IMR-90 (cell line): ENCODE measurements at regions not wholly inside any gene's neighbourhood (a gene's known extent, or its start where the extent isn't known, plus 50 kb on each side); places are given as distances from the start of the nearest gene placed in this dataset.

Source experiments
- ATAC-seq: fragments of 200-7000 bp; cut with Tn5 transposase; 2 replicates; pipeline ENCODE4 v1.9.1; 2020; ENCODE audit warnings: low read depth, mild to moderate bottlenecking, moderate library complexity
- BruUV-seq: library from RNA; stranded (reverse); fragments of 400-500 nt; replicated peaks from 2 replicates; lab custom pipeline; 2021; lab: Mats Ljungman, UMichigan
- CTCF ChIA-PET: fragments of 300-600 bp; formaldehyde crosslinking; extraction: SDS; loops from one replicate; lab custom pipeline; 2021; ENCODE audit warnings: antibody characterized with exemption; lab: Yijun Ruan, JAX
- POLR2A ChIA-PET: fragments of 300-600 bp; sonication (Branson Sonifier 250); formaldehyde crosslinking; loops from one replicate; lab custom pipeline; 2022; ENCODE audit warnings: antibody characterized with exemption; ENCODE audit not compliant: unreplicated experiment; lab: Charles Lee
- DNase-seq: peaks from one replicate; pipeline ENCODE4 v3.0.0; 2013
- H2AFZ ChIP-seq: replicated peaks from 2 replicates; pipeline ENCODE3; 2013; ENCODE audit warnings: low read length, mild to moderate bottlenecking; ENCODE audit not compliant: poor library complexity
- H2AK5ac ChIP-seq: 2 replicates; pipeline ENCODE4 v1.6.1; 2013; ENCODE audit warnings: low read depth, low read length, inconsistent platforms
- H2AK9ac ChIP-seq: replicated peaks from 2 replicates; pipeline ENCODE3; 2013; ENCODE audit warnings: mild to moderate bottlenecking, low read depth, low read length, moderate library complexity; ENCODE audit not compliant: poor library complexity
- H2BK120ac ChIP-seq: 2 replicates; pipeline ENCODE4 v1.6.1; 2013; ENCODE audit warnings: low read depth, low read length, inconsistent platforms
- H2BK15ac ChIP-seq: 3 replicates; pipeline ENCODE4 v1.6.1; 2013; ENCODE audit warnings: low read depth, low read length, inconsistent platforms
- H2BK20ac ChIP-seq: 2 replicates; pipeline ENCODE4 v1.6.1; 2013; ENCODE audit warnings: low read depth, mild to moderate bottlenecking, inconsistent platforms, low read length, moderate library complexity
- H2BK5ac ChIP-seq: 2 replicates; pipeline ENCODE4 v1.6.1; 2013; ENCODE audit warnings: mild to moderate bottlenecking, low read depth, low read length, inconsistent platforms; ENCODE audit not compliant: poor library complexity, severe bottlenecking
- H3K14ac ChIP-seq: replicated peaks from 2 replicates; pipeline ENCODE4 v1.6.1; 2013; ENCODE audit warnings: low read depth, low read length, inconsistent platforms
- H3K18ac ChIP-seq: 2 replicates; pipeline ENCODE4 v1.6.1; 2013; ENCODE audit warnings: low read depth, low read length, control low read depth
- H3K23ac ChIP-seq: 2 replicates; pipeline ENCODE4 v1.6.1; 2013; ENCODE audit warnings: low read depth, low read length, inconsistent platforms
- H3K27ac ChIP-seq: 2 replicates; pipeline ENCODE4 v1.5.1; 2013; ENCODE audit warnings: mild to moderate bottlenecking, control low read depth, low read length; ENCODE audit not compliant: insufficient read depth
- H3K27me3 ChIP-seq: 2 replicates; pipeline ENCODE4 v1.6.1; 2013; ENCODE audit warnings: low read length; ENCODE audit not compliant: control insufficient read depth, insufficient read depth
- H3K36me3 ChIP-seq: 2 replicates; pipeline ENCODE4 v1.6.1; 2013; ENCODE audit warnings: low read length, mixed read lengths; ENCODE audit not compliant: control insufficient read depth, insufficient read depth
- H3K4ac ChIP-seq: 2 replicates; pipeline ENCODE4 v1.6.1; 2013; ENCODE audit warnings: low read depth, low read length, inconsistent platforms
- H3K4me1 ChIP-seq: 2 replicates; pipeline ENCODE4 v1.6.1; 2013; ENCODE audit warnings: low read length, mixed read lengths; ENCODE audit not compliant: control insufficient read depth, insufficient read depth
- H3K4me2 ChIP-seq: 2 replicates; pipeline ENCODE4 v1.6.1; 2013; ENCODE audit warnings: low read depth, mild to moderate bottlenecking, control low read depth, low read length, moderate library complexity
- H3K4me3 ChIP-seq: 2 replicates; pipeline ENCODE4 v1.5.1; 2013; ENCODE audit warnings: low read depth, mild to moderate bottlenecking, control low read depth, low read length, moderate library complexity; ENCODE audit not compliant: insufficient read depth
- H3K56ac ChIP-seq: 2 replicates; pipeline ENCODE4 v1.6.1; 2013; ENCODE audit warnings: low read length, inconsistent platforms; ENCODE audit not compliant: insufficient read depth; ENCODE audit errors: extremely low read depth
- H3K79me1 ChIP-seq, 2 experiments: 2 replicates each; pipeline ENCODE4 v1.6.1; 2013; ENCODE audit warnings: low read length in 2 of 2, inconsistent platforms in 1 of 2, low read depth in 1 of 2
- H3K9ac ChIP-seq: 2 replicates; pipeline ENCODE4 v1.6.1; 2013; ENCODE audit warnings: low read depth, low read length, control low read depth
- H3K9me1 ChIP-seq: 2 replicates; pipeline ENCODE4 v1.6.1; 2013; ENCODE audit warnings: low read length, inconsistent platforms; ENCODE audit not compliant: insufficient read depth
- H3K9me3 ChIP-seq: 2 replicates; pipeline ENCODE4 v1.6.1; 2013; ENCODE audit warnings: low read length; ENCODE audit not compliant: control insufficient read depth, insufficient read depth
- H4K20me1 ChIP-seq: 2 replicates; pipeline ENCODE4 v1.6.1; 2013; ENCODE audit warnings: low read length, inconsistent platforms; ENCODE audit not compliant: insufficient read depth
- H4K5ac ChIP-seq: 2 replicates; pipeline ENCODE4 v1.6.1; 2013; ENCODE audit warnings: mild to moderate bottlenecking, low read depth, low read length, control low read depth
- H4K8ac ChIP-seq, 2 experiments: 2 replicates each; pipeline ENCODE4 v1.6.1; 2013; ENCODE audit warnings: low read depth in 2 of 2, low read length in 2 of 2, control low read depth in 1 of 2, inconsistent platforms in 1 of 2
- H4K91ac ChIP-seq: 2 replicates; pipeline ENCODE4 v1.6.1; 2013; ENCODE audit warnings: low read depth, low read length, inconsistent platforms; ENCODE audit not compliant: insufficient read depth
- RCOR1 ChIP-seq: IDR thresholded peaks from 2 replicates; pipeline ENCODE4 v1.6.1; 2012; ENCODE audit warnings: mild to moderate bottlenecking, low read length, improper control_type of control experiment; ENCODE audit not compliant: insufficient replicate concordance
- RFX5 ChIP-seq: IDR thresholded peaks from 2 replicates; pipeline ENCODE4 v1.8.0; 2012; ENCODE audit warnings: low read depth, mild to moderate bottlenecking, low read length, moderate library complexity
- SMC3 ChIP-seq: fragments of 150-350 bp; IDR thresholded peaks from 2 replicates; pipeline ENCODE4 v1.6.1; 2016; ENCODE audit warnings: low read depth, mild to moderate bottlenecking, antibody characterized with exemption, low read length, moderate library complexity
- WGBS, 2 experiments: methylation state at CpG; one replicate each; pipeline versions ENCODE4 v1.1.5 to v1.1.7; 2013; ENCODE audit warnings: missing lambda C conversion rate in 2 of 2; ENCODE audit not compliant: insufficient read length in 1 of 2; ENCODE audit errors: extremely low coverage in 2 of 2; 5-methylcytosine and 5-hydroxymethylcytosine counted together
- dilution Hi-C: fragments of 300-500 bp; cut with HindIII; formaldehyde crosslinking; loops from one replicate; pipeline ENCODE4 v1.14.3; 2018; ENCODE audit warnings: low sequenced_read_pairs; ENCODE audit not compliant: unreplicated experiment
- in situ Hi-C: fragments of 300-500 bp; cut with MboI; formaldehyde crosslinking; loops from 3 replicates; pipeline ENCODE4 v1.14.3; 2019; ENCODE audit warnings: low sequenced_read_pairs, inconsistent platforms, mixed read lengths
- intact Hi-C: fragments of 100-400 bp; cut with micrococcal nuclease; formaldehyde crosslinking; loops from 2 replicates; pipeline ENCODE4 v1.10.0; 2022
- TF ChIP-seq, protein P1 (sequence below): fragments of 150-350 bp; IDR thresholded peaks from 2 replicates; pipeline ENCODE4 v1.6.1; 2017; ENCODE audit warnings: mild to moderate bottlenecking, antibody characterized with exemption, low read length, low read depth

DNA sequence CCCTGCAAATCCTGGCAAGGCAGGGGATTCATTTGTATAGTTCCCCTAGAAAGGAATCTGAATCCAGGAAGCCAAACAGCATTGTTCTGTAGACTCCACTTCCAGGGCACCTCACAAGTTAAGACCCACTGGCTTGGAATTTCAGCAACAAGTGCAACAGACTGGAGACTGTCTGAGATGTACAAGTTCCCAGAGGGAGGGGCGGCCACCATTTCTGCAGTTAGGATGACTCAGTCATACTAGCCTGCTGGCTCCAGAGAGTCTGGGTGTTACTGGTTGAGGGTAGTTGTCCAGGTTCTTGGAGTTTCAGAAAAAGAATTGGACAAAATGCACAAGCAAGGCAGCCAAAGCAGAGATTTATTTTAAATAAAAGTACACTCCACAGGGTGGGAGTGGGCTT, 384.2 kb downstream of the DSC3 start:
- H3K9me1 ChIP-seq = no peaks in the 10 kb centered on the region
- in situ Hi-C loops = no loop called here

More for the DNA sequence above, 384.2 kb downstream of the DSC3 start:
- WGBS, 2 experiments = no CpG with 5 or more reads among the region's 1 CpG
- ChIA-PET POLR2A (no interaction called here), CTCF (no interaction called here)
- Histone ChIP-seq H2AK9ac (no peak overlapping the region), H4K8ac (no peak overlapping the region), H2BK20ac (no peak overlapping the region), H2AK5ac (no peak overlapping the region), H3K27ac (no peak overlapping the region), H2BK120ac (no peak overlapping the region), H2BK5ac (no peak overlapping the region), H4K91ac (no peak overlapping the region), H3K9ac (no peak overlapping the region), H3K9me3 (peaks cover 13% of the 10 kb centered on the region), H2AFZ (no peak overlapping the region), H3K56ac (no peak overlapping the region), H3K14ac (no peak overlapping the region), H4K5ac (no peak overlapping the region), H4K20me1 (no peaks in the 10 kb centered on the region), H3K79me1 (no peaks in the 10 kb centered on the region), H3K4ac (no peak overlapping the region), H3K27me3 (no peaks in the 10 kb centered on the region), H3K18ac (no peak overlapping the region), H3K23ac (no peak overlapping the region), H3K4me2 (no peak overlapping the region), H3K4me3 (no peak overlapping the region), H2BK15ac (no peak overlapping the region), H3K36me3 (no peaks in the 10 kb centered on the region), H3K4me1 (no peaks in the 10 kb centered on the region)
- TF ChIP-seq SMC3 = no peak
- TF ChIP-seq RCOR1 = no peak
- no peak for TF ChIP-seq RFX5
- TF ChIP-seq, protein P1, sequence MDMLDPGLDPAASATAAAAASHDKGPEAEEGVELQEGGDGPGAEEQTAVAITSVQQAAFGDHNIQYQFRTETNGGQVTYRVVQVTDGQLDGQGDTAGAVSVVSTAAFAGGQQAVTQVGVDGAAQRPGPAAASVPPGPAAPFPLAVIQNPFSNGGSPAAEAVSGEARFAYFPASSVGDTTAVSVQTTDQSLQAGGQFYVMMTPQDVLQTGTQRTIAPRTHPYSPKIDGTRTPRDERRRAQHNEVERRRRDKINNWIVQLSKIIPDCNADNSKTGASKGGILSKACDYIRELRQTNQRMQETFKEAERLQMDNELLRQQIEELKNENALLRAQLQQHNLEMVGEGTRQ = no peak
- dilution Hi-C loops = no loop called here
- DNase-seq (no peak), ATAC-seq (no peak)
- intact Hi-C loops = no loop called here
- no TSS peak for BruUV-seq
